IMR-90 (cell line): ENCODE measurements at regions not wholly inside any gene's neighbourhood (a gene's known extent, or its start where the extent isn't known, plus 50 kb on each side); places are given as distances from the start of the nearest gene placed in this dataset.

Experiments
- ATAC-seq: fragments of 200-7000 bp; cut with Tn5 transposase; 2 replicates; pipeline ENCODE4 v1.9.1; 2020; ENCODE audit warnings: low read depth, mild to moderate bottlenecking, moderate library complexity
- BruUV-seq: library from RNA; stranded (reverse); fragments of 400-500 nt; replicated peaks from 2 replicates; lab custom pipeline; 2021; lab: Mats Ljungman, UMichigan
- CTCF ChIA-PET: fragments of 300-600 bp; formaldehyde crosslinking; extraction: SDS; loops from one replicate; lab custom pipeline; 2021; ENCODE audit warnings: antibody characterized with exemption; lab: Yijun Ruan, JAX
- POLR2A ChIA-PET: fragments of 300-600 bp; sonication (Branson Sonifier 250); formaldehyde crosslinking; loops from one replicate; lab custom pipeline; 2022; ENCODE audit warnings: antibody characterized with exemption; ENCODE audit not compliant: unreplicated experiment; lab: Charles Lee
- DNase-seq: peaks from one replicate; pipeline ENCODE4 v3.0.0; 2013
- H2AFZ ChIP-seq: replicated peaks from 2 replicates; pipeline ENCODE3; 2013; ENCODE audit warnings: low read length, mild to moderate bottlenecking; ENCODE audit not compliant: poor library complexity
- H2AK5ac ChIP-seq: 2 replicates; pipeline ENCODE4 v1.6.1; 2013; ENCODE audit warnings: low read depth, low read length, inconsistent platforms
- H2AK9ac ChIP-seq: replicated peaks from 2 replicates; pipeline ENCODE3; 2013; ENCODE audit warnings: mild to moderate bottlenecking, low read depth, low read length, moderate library complexity; ENCODE audit not compliant: poor library complexity
- H2BK120ac ChIP-seq: 2 replicates; pipeline ENCODE4 v1.6.1; 2013; ENCODE audit warnings: low read depth, low read length, inconsistent platforms
- H2BK15ac ChIP-seq: 3 replicates; pipeline ENCODE4 v1.6.1; 2013; ENCODE audit warnings: low read depth, low read length, inconsistent platforms
- H2BK20ac ChIP-seq: 2 replicates; pipeline ENCODE4 v1.6.1; 2013; ENCODE audit warnings: low read depth, mild to moderate bottlenecking, inconsistent platforms, low read length, moderate library complexity
- H2BK5ac ChIP-seq: 2 replicates; pipeline ENCODE4 v1.6.1; 2013; ENCODE audit warnings: mild to moderate bottlenecking, low read depth, low read length, inconsistent platforms; ENCODE audit not compliant: poor library complexity, severe bottlenecking
- H3K14ac ChIP-seq: replicated peaks from 2 replicates; pipeline ENCODE4 v1.6.1; 2013; ENCODE audit warnings: low read depth, low read length, inconsistent platforms
- H3K18ac ChIP-seq: 2 replicates; pipeline ENCODE4 v1.6.1; 2013; ENCODE audit warnings: low read depth, low read length, control low read depth
- H3K23ac ChIP-seq: 2 replicates; pipeline ENCODE4 v1.6.1; 2013; ENCODE audit warnings: low read depth, low read length, inconsistent platforms
- H3K27ac ChIP-seq: 2 replicates; pipeline ENCODE4 v1.5.1; 2013; ENCODE audit warnings: mild to moderate bottlenecking, control low read depth, low read length; ENCODE audit not compliant: insufficient read depth
- H3K27me3 ChIP-seq: 2 replicates; pipeline ENCODE4 v1.6.1; 2013; ENCODE audit warnings: low read length; ENCODE audit not compliant: control insufficient read depth, insufficient read depth
- H3K36me3 ChIP-seq: 2 replicates; pipeline ENCODE4 v1.6.1; 2013; ENCODE audit warnings: low read length, mixed read lengths; ENCODE audit not compliant: control insufficient read depth, insufficient read depth
- H3K4ac ChIP-seq: 2 replicates; pipeline ENCODE4 v1.6.1; 2013; ENCODE audit warnings: low read depth, low read length, inconsistent platforms
- H3K4me1 ChIP-seq: 2 replicates; pipeline ENCODE4 v1.6.1; 2013; ENCODE audit warnings: low read length, mixed read lengths; ENCODE audit not compliant: control insufficient read depth, insufficient read depth
- H3K4me2 ChIP-seq: 2 replicates; pipeline ENCODE4 v1.6.1; 2013; ENCODE audit warnings: low read depth, mild to moderate bottlenecking, control low read depth, low read length, moderate library complexity
- H3K4me3 ChIP-seq: 2 replicates; pipeline ENCODE4 v1.5.1; 2013; ENCODE audit warnings: low read depth, mild to moderate bottlenecking, control low read depth, low read length, moderate library complexity; ENCODE audit not compliant: insufficient read depth
- H3K56ac ChIP-seq: 2 replicates; pipeline ENCODE4 v1.6.1; 2013; ENCODE audit warnings: low read length, inconsistent platforms; ENCODE audit not compliant: insufficient read depth; ENCODE audit errors: extremely low read depth
- H3K79me1 ChIP-seq, 2 experiments: 2 replicates each; pipeline ENCODE4 v1.6.1; 2013; ENCODE audit warnings: low read length in 2 of 2, inconsistent platforms in 1 of 2, low read depth in 1 of 2
- H3K9ac ChIP-seq: 2 replicates; pipeline ENCODE4 v1.6.1; 2013; ENCODE audit warnings: low read depth, low read length, control low read depth
- H3K9me1 ChIP-seq: 2 replicates; pipeline ENCODE4 v1.6.1; 2013; ENCODE audit warnings: low read length, inconsistent platforms; ENCODE audit not compliant: insufficient read depth
- H3K9me3 ChIP-seq: 2 replicates; pipeline ENCODE4 v1.6.1; 2013; ENCODE audit warnings: low read length; ENCODE audit not compliant: control insufficient read depth, insufficient read depth
- H4K20me1 ChIP-seq: 2 replicates; pipeline ENCODE4 v1.6.1; 2013; ENCODE audit warnings: low read length, inconsistent platforms; ENCODE audit not compliant: insufficient read depth
- H4K5ac ChIP-seq: 2 replicates; pipeline ENCODE4 v1.6.1; 2013; ENCODE audit warnings: mild to moderate bottlenecking, low read depth, low read length, control low read depth
- H4K8ac ChIP-seq, 2 experiments: 2 replicates each; pipeline ENCODE4 v1.6.1; 2013; ENCODE audit warnings: low read depth in 2 of 2, low read length in 2 of 2, control low read depth in 1 of 2, inconsistent platforms in 1 of 2
- H4K91ac ChIP-seq: 2 replicates; pipeline ENCODE4 v1.6.1; 2013; ENCODE audit warnings: low read depth, low read length, inconsistent platforms; ENCODE audit not compliant: insufficient read depth
- CHD1 ChIP-seq: IDR thresholded peaks from 2 replicates; pipeline ENCODE4 v1.6.1; 2012; ENCODE audit warnings: low read depth, low read length, improper control_type of control experiment
- FOS ChIP-seq: fragments of 150-350 bp; IDR thresholded peaks from 2 replicates; pipeline ENCODE4 v1.6.1; 2016; ENCODE audit warnings: low read depth, low read length
- MAFK ChIP-seq: IDR thresholded peaks from 2 replicates; pipeline ENCODE4 v1.6.1; 2012; ENCODE audit warnings: low read depth, low read length, improper control_type of control experiment
- POLR2A ChIP-seq: IDR thresholded peaks from 2 replicates; pipeline ENCODE4 v1.6.1; 2012; ENCODE audit warnings: mild to moderate bottlenecking, low read depth, low read length
- RAD21 ChIP-seq: IDR thresholded peaks from 2 replicates; pipeline ENCODE4 v1.6.1; 2012; ENCODE audit warnings: low read length, improper control_type of control experiment
- SMC3 ChIP-seq: fragments of 150-350 bp; IDR thresholded peaks from 2 replicates; pipeline ENCODE4 v1.6.1; 2016; ENCODE audit warnings: low read depth, mild to moderate bottlenecking, antibody characterized with exemption, low read length, moderate library complexity
- WGBS, 2 experiments: methylation state at CpG; one replicate each; pipeline versions ENCODE4 v1.1.5 to v1.1.7; 2013; ENCODE audit warnings: missing lambda C conversion rate in 2 of 2; ENCODE audit not compliant: insufficient read length in 1 of 2; ENCODE audit errors: extremely low coverage in 2 of 2; 5-methylcytosine and 5-hydroxymethylcytosine counted together
- dilution Hi-C: fragments of 300-500 bp; cut with HindIII; formaldehyde crosslinking; loops from one replicate; pipeline ENCODE4 v1.14.3; 2018; ENCODE audit warnings: low sequenced_read_pairs; ENCODE audit not compliant: unreplicated experiment
- in situ Hi-C: fragments of 300-500 bp; cut with MboI; formaldehyde crosslinking; loops from 3 replicates; pipeline ENCODE4 v1.14.3; 2019; ENCODE audit warnings: low sequenced_read_pairs, inconsistent platforms, mixed read lengths
- intact Hi-C: fragments of 100-400 bp; cut with micrococcal nuclease; formaldehyde crosslinking; loops from 2 replicates; pipeline ENCODE4 v1.10.0; 2022

GRCh38 chr1:60694980-60695379, 387.4 kb upstream of the NFIA start:
- CTCF ChIA-PET = no interaction called here
- no peaks in the 10 kb centered on the region for H3K4me1 ChIP-seq
- H2BK120ac ChIP-seq = no peak overlapping the region
- H3K14ac ChIP-seq = no peak overlapping the region
- no peak overlapping the region for H3K9ac ChIP-seq
- POLR2A ChIA-PET = no interaction called here
- DNase-seq (no peak), ATAC-seq (no peak)
- no peak overlapping the region for H2AK9ac ChIP-seq
- no peak overlapping the region for H2BK5ac ChIP-seq
- H4K91ac ChIP-seq = no peak overlapping the region
- no peak overlapping the region for H2AK5ac ChIP-seq
- no peaks in the 10 kb centered on the region for H3K36me3 ChIP-seq
- no peaks in the 10 kb centered on the region for H4K20me1 ChIP-seq
- no TSS peak for BruUV-seq
- H3K4ac ChIP-seq = no peak overlapping the region
- no peak overlapping the region for H3K27ac ChIP-seq
- no peak overlapping the region for H2AFZ ChIP-seq
- H3K9me3 ChIP-seq = peaks cover 5% of the 10 kb centered on the region
- no peak overlapping the region for H4K5ac ChIP-seq
- in situ Hi-C loops = no loop called here
- H3K79me1 ChIP-seq = no peaks in the 10 kb centered on the region
- no peak overlapping the region for H3K56ac ChIP-seq
- H3K4me3 ChIP-seq = no peak overlapping the region
- H3K9me1 ChIP-seq = no peaks in the 10 kb centered on the region
- H3K27me3 ChIP-seq = no peaks in the 10 kb centered on the region
- dilution Hi-C loops = no loop called here
- no peak overlapping the region for H2BK15ac ChIP-seq
- TF ChIP-seq FOS (no peak), CHD1 (no peak), POLR2A (no peak), MAFK (no peak), RAD21 (no peak), SMC3 (no peak)
- no peak overlapping the region for H3K18ac ChIP-seq
- WGBS, 2 experiments = no CpG with 5 or more reads among the region's 4 CpGs
- no peak overlapping the region for H3K23ac ChIP-seq
- intact Hi-C loops = no loop called here
- H3K4me2 ChIP-seq = no peak overlapping the region
- H2BK20ac ChIP-seq = no peak overlapping the region
- H4K8ac ChIP-seq = no peak overlapping the region
